AG04450 (cell line): ENCODE measurements at regions not wholly inside any gene's neighbourhood (a gene's known extent, or its start where the extent isn't known, plus 50 kb on each side); places are given as distances from the start of the nearest gene placed in this dataset.

Experiments used
- CTCF ChIA-PET: fragments of 300-600, 350-600 bp; formaldehyde crosslinking; extraction: SDS; loops from one replicate; lab custom pipeline; 2022; ENCODE audit warnings: antibody characterized with exemption, inconsistent platforms; lab: Charles Lee
- POLR2A ChIA-PET: fragments of 350-600 bp; formaldehyde crosslinking; extraction: SDS; loops from one replicate; lab custom pipeline; 2021; ENCODE audit warnings: antibody characterized with exemption, inconsistent platforms; lab: Yijun Ruan, JAX
- DNase-seq: peaks from one replicate; pipeline ENCODE4 v3.0.0-alpha.2; 2011; ENCODE audit warnings: low read depth, low spot score
- H3K27ac ChIP-seq: one replicate; pipeline ENCODE4 v1.5.1; 2012; ENCODE audit warnings: low read depth, low read length, control low read depth
- H3K27me3 ChIP-seq: one replicate; pipeline ENCODE4 v1.6.0; 2012; ENCODE audit warnings: low read length; ENCODE audit not compliant: control insufficient read depth, insufficient read depth
- H3K4me3 ChIP-seq: 2 replicates; pipeline ENCODE4 v1.5.1; 2011; ENCODE audit warnings: mild to moderate bottlenecking, low read depth, low read length, control low read depth
- H3K9me3 ChIP-seq: 2 replicates; pipeline ENCODE4 v1.5.1; 2012; ENCODE audit warnings: low read length; ENCODE audit not compliant: control insufficient read depth, insufficient read depth
- TF ChIP-seq, protein P1 (sequence below): IDR thresholded peaks from 2 replicates; pipeline ENCODE4 v1.5.1; 2011; ENCODE audit warnings: low read depth, low read length, control low read depth, inconsistent platforms

DNA sequence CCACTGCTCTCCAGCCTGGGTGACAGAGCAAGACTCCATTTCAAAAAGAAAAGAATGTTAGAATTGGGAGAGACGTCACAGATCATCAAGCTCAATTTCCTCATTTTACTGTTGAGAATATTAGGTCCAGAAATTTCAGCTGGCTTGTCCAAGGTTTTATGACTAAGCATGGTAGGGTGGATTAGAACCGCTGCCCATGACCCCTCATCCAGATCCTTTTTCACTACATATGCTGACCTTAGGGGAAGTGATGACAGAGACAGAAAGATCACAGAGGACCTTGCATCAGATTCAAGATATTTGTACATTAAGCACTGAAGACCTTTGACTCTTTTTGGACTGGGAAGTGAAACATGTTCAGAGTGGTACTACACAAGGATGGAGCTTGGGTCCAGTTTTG lies 134.5 kb downstream of the ADAMTS15 start:
- H3K9me3 ChIP-seq = peaks cover 6% of the 10 kb centered on the region
- TF ChIP-seq, protein P1, sequence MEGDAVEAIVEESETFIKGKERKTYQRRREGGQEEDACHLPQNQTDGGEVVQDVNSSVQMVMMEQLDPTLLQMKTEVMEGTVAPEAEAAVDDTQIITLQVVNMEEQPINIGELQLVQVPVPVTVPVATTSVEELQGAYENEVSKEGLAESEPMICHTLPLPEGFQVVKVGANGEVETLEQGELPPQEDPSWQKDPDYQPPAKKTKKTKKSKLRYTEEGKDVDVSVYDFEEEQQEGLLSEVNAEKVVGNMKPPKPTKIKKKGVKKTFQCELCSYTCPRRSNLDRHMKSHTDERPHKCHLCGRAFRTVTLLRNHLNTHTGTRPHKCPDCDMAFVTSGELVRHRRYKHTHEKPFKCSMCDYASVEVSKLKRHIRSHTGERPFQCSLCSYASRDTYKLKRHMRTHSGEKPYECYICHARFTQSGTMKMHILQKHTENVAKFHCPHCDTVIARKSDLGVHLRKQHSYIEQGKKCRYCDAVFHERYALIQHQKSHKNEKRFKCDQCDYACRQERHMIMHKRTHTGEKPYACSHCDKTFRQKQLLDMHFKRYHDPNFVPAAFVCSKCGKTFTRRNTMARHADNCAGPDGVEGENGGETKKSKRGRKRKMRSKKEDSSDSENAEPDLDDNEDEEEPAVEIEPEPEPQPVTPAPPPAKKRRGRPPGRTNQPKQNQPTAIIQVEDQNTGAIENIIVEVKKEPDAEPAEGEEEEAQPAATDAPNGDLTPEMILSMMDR = no peak
- no peak overlapping the region for H3K27ac ChIP-seq
- H3K4me3 ChIP-seq = no peak overlapping the region
- CTCF ChIA-PET = interaction anchor here (1.0 kb wide), 2 partner anchors 279 to 312 kb away, joined by 3 to 4 read pairs; no protein-coding TSS in a partner anchor
- no peak for DNase-seq
- POLR2A ChIA-PET = no interaction called here
- no peaks in the 10 kb centered on the region for H3K27me3 ChIP-seq

DNA sequence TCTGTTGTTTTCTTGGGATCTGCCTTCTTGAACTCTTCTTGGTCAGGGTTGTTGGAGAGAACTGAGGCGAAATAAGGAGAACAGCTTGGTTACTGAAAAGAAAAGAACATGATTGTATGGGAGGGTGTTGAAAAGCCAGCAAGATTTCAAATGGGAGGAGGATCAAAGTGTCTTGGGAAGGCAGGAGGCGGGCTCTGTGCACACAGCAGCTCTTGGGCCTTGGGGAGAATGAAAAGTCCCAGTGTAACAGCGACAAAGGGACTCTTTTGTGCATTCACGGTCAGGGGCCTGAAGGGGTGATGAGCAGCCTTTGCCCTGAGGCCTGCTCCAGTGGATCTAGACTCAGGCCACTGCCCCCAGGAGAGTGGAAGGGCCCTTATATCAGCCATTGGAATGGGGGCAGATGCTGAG lies 135.4 kb downstream of the ADAMTS15 start:
- no peak for DNase-seq
- Histone ChIP-seq H3K4me3 (no peak overlapping the region), H3K27me3 (no peaks in the 10 kb centered on the region), H3K27ac (no peak overlapping the region), H3K9me3 (peaks cover 6% of the 10 kb centered on the region)
- ChIA-PET CTCF (no interaction called here), POLR2A (no interaction called here)
- TF ChIP-seq, protein P1 = no peak

DNA sequence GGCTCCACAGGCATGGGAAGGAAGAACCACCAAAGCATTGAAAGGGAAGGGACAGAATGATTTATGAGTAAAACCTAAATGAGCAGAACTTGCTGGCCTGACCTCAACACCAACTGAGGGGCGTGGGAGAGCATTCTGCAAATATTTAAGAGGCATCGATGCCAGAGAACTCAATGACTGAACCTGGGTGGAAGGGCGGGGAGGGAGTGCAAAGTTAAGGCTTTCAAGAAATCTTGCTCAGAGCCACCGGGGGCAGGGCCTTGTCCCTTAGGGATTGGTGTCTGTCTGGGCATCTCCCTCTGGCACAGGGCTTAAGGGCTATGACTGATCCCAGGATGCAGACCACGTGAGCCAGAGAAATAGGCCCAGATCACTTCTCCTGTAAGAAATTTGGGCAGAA lies 137.1 kb downstream of the ADAMTS15 start:
- CTCF ChIA-PET = interaction anchor here (0.6 kb wide), 1 partner anchor 86 kb away, joined by 7 read pairs; no protein-coding TSS in a partner anchor

DNA sequence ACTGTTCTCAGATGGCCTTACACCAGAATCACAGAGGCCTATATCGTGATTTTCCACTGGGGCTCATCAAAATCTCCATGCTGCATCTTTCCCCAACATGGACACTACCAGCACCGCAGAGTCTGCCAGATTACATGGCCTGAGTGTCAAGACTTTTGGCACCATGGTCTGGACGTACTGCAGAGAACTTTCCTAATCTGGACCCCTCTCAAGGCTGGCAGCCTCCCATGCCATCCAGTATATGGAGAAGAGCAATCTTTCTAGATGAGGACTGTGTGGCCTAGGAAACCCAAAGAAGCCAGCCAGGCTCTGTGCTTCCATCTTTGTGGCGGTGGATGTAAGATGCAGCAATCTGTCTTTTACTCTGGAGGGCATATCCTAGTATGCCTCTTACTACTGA lies 139.2 kb downstream of the ADAMTS15 start:
- Histone ChIP-seq H3K27ac (no peak overlapping the region), H3K9me3 (peaks cover 3% of the 10 kb centered on the region; the same call in 1 of the 2 replicates), H3K4me3 (no peak overlapping the region), H3K27me3 (no peaks in the 10 kb centered on the region)
- TF ChIP-seq, protein P1 = no peak
- no peak for DNase-seq
- ChIA-PET POLR2A (no interaction called here), CTCF (no interaction called here)

More for the DNA sequence above, 137.1 kb downstream of the ADAMTS15 start:
- Histone ChIP-seq H3K27ac (no peak overlapping the region), H3K9me3 (peaks cover 3% of the 10 kb centered on the region; the same call in 1 of the 2 replicates), H3K27me3 (no peaks in the 10 kb centered on the region), H3K4me3 (no peak overlapping the region)
- TF ChIP-seq, protein P1 = no peak
- POLR2A ChIA-PET = no interaction called here
- DNase-seq = no peak

DNA sequence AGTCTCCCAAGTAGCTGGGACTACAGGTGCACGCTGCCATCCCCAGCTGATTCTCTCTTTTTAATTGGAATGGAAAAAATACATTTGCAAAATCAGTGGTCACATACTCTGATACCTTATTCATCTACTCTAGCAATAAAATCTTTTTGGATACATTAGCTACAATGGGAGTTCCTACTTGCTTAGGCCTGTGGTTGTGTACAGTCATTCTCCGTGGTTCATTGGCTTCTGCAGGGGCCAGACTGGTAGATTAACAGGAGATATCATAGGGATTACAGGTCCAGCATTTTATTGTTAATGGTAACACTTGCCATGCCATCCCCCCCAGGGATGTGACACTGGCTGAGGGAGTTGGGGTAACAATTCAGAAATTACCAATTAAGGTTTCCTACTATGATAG lies 140.0 kb downstream of the ADAMTS15 start:
- ChIA-PET POLR2A (no interaction called here), CTCF (no interaction called here)
- TF ChIP-seq, protein P1 = no peak
- Histone ChIP-seq H3K9me3 (peaks cover 3% of the 10 kb centered on the region; the same call in 1 of the 2 replicates), H3K27me3 (no peaks in the 10 kb centered on the region), H3K27ac (no peak overlapping the region), H3K4me3 (no peak overlapping the region)
- DNase-seq = no peak
